ENCODE measurements at regions not wholly inside any gene's neighbourhood (a gene's known extent, or its start where the extent isn't known, plus 50 kb on each side); places are given as distances from the start of the nearest gene placed in this dataset.

GRCh38 chr3:116618930-116619329 is 90.6 kb upstream of the TUSC7 start:
- TF ChIP-seq, protein P1, sequence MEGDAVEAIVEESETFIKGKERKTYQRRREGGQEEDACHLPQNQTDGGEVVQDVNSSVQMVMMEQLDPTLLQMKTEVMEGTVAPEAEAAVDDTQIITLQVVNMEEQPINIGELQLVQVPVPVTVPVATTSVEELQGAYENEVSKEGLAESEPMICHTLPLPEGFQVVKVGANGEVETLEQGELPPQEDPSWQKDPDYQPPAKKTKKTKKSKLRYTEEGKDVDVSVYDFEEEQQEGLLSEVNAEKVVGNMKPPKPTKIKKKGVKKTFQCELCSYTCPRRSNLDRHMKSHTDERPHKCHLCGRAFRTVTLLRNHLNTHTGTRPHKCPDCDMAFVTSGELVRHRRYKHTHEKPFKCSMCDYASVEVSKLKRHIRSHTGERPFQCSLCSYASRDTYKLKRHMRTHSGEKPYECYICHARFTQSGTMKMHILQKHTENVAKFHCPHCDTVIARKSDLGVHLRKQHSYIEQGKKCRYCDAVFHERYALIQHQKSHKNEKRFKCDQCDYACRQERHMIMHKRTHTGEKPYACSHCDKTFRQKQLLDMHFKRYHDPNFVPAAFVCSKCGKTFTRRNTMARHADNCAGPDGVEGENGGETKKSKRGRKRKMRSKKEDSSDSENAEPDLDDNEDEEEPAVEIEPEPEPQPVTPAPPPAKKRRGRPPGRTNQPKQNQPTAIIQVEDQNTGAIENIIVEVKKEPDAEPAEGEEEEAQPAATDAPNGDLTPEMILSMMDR (IDR thresholded peaks at IDR 0.05): no peak
- no peak for TF ChIP-seq POLR2A (IDR thresholded peaks at IDR 0.05)
